Stimulated activated CD8-positive, alpha-beta memory T cell treated with anti-CD3 and anti-CD28 coated beads, Interleukin-12 subunit alpha, Interleukin-12 subunit beta, amount 100 ng/mL, for 24 hours (primary cell): ENCODE measurements at regions not wholly inside any gene's neighbourhood (a gene's known extent, or its start where the extent isn't known, plus 50 kb on each side); places are given as distances from the start of the nearest gene placed in this dataset.

Experiments used
- DNase-seq: peaks from one replicate; pipeline ENCODE4 v3.0.0-alpha.2; 2020; ENCODE audit errors: extremely low read depth

GRCh38 chr10:78914060-78914378, 154.7 kb upstream of the ZMIZ1 start:
- DNase-seq, result no peak

DNA sequence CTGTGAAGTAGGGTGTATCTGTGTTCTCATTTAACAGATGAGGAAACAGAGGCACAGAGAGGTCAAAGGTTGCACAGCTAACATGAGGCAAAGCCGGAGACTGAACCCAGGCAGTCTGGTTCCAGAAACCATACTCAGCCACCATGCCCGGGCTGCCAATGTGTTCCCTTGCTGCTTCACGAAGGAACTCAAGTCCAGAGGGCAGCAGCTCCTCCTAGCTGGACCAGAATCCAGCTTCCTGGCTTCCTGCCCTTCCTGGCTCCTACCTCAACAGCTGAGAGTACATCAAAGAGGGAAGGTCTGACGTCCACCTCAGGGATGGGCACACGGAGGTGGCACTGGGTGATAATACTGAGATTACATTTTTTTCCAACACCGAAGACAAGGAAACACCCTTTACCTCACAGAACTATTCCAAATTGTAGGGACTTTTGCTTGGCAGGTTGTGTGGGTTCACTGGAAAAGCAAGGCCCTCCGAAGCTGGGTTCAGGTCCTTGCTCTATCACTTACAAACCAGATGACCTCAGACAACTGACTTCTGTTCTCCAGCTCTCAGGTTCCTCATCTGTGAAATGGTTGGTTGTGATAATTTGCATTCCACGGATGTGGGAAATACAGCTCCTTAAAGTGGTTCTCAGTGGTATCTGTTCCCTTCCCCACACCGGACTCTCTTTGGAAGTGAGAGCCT, 154.1 kb upstream of the ZMIZ1 start:
- DNase-seq, result no peak

DNA sequence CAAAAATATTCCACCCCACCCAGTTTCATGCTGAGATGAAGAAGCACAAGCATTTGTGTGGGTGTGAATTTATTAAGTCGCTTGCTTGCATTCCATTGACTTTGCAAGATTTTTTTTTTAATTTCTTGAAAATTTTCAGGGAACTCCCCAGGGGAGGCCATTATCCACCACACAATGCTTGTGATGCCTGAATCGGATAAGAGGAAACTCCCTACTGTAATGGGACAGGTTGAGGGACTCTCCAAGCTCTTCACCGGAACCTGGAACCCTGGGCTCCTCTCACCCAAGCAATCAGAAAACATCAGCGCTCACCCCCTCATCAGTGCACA, 153.6 kb upstream of the ZMIZ1 start:
- DNase-seq, result no peak

GRCh38 chr10:78916227-78916626, 152.5 kb upstream of the ZMIZ1 start:
- DNase-seq, result no peak

DNA sequence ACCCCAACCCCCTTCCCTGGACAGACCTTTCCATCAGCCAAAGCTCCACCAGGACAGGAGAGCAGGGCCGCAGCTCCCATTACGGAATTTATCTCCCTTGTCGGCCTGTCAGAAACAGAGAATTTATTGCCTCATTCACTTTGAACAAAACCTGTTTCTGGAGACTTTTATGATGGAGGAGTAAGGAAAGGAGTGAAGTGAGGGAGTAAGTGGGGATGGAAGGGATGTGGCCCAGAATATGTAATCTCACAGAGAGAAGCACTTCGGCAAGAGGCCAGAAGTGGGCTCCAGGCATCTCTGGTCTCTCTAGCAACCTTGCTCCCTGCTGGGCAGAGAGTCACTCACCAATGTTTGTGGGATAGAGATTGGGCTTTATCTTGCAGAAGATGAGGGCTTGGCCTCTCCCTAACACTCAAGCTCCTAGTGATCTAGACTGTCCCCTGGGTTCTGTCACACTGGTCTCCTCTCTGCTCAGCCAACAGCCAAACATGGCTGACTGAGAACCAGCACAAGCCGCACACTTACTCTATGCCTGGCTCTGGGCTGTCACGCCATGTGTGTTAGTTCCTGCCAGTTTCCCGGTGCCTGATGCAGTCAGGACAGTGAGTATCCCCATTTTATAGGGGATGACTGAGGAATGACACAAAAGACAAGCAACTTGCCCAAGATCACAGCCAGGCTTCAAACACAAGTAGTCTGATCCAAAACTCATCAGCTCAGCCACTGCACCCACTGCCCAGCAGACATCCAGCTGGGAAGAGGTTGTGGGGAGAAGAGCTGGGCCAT, 149.4 kb upstream of the ZMIZ1 start:
- DNase-seq, result no peak

DNA sequence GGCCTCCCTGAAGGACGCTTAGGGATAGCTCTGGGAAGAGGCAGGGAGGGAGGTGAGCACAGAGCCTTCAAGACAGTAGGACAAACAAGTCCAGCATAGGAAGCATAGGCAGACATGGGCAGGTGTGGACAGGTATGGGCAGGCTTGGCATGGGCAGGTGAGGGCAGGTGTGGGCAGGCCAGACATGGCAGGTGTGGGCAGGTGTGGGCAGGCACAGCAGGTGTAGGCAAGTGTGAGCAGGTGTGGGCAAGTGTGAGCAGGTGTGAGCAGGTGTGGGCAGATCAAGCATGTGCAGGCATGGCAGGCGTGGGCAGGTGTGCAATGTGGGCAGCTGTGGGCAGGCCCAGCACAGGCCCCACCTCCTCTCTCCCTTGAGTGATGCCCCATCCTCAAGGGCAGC, 148.8 kb upstream of the ZMIZ1 start:
- DNase-seq, result no peak

DNA sequence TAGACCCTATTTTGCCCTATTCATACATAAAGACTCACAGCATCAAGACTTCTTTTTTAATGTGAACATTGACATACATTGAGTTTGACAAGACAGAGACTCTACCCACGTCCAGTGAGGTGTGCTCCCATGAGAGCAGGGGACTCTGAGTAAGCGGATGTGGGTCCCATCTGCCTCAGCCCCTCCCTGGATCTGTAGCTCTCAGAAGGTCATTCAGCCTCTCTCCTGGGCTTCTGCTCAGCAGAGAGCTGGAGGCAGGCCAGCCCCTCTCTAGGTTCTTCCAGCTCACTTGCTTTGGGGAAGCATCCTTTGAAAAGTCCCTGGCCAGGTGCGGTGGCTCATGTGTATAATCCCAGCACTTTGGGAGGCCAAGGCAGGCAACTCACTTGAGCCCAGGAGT, 146.9 kb upstream of the ZMIZ1 start:
- no peak for DNase-seq

DNA sequence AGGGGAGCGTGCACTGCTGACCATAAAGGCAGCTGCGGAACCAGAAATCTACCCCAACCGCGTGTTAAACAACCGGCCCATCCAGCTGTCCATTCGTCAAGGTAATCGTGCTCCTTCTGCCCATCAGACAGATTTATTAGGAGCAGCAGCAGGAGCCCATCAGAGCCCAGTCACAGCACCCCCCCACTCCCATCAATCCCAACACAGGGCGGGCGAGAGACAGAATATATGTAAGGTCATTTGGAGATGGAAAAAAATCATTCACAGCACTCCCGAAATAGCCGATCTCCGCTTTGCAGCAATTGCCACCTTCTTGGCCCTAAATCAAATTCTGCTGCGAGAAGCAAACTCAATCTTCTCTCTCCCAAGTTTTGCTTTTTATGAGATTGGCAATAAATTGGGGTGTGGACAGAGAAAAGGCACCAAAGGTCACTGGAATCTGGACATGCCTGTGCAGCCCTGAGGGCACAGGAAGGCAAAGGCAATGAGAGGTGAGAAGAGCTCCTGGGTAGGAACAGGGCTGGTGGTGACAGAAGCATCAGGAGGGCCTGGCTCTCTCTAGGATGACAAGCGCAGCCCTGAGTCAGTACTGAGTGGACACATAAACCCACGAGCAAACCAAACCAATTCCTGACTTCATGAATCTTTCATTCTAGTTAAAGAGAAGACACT, 145.0 kb upstream of the ZMIZ1 start:
- DNase-seq, result no peak

DNA sequence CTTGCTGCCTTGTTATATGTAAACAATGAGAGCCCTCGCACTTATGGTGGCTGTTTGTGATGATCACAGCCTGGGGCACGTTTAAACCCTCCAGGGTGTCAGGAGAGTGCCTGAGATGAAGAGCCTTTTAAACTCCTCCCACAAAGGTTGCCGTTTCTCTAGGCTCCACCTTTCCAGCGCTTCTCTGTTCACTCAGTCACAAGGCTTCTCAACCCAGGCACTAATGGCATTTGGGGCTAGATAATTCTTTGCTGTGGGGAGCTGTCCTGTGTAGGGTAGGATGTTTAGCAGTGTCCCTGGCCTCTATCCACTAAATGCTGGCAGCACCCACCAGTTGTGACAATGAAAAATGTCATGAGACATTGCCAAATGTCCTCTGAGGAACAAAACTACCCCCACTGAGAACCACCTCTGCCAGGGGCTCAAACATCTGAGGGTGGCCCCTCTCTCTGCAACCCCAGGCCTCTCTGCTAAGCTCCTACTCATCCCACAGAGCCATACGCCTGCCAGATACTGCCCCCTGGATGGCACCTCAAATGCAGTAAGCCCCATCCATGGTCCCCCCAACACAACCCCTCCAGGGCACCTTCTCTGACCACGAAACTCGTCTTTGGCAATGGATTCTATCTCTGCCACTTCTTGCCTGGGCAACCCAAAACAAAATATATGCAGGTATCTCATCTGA, 144.3 kb upstream of the ZMIZ1 start:
- DNase-seq, result no peak

DNA sequence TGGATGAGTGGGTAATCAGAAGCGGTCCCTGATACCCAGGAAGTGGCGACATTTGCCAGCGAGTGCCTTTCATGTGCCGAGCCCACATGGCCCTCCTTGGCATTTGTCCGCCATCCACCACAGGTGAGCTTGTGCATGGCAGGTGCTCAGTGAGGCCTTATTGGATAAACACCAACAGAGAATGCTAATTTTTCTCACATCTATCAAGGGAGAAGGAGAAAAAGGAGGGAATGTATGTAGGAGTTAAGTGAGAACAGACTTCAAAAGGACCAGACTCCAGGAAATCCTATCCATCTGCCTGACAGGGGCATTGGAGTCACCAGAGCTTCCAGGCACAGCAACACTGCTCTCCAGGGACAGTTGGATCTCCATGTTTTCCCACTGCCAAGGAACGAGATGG, 143.5 kb upstream of the ZMIZ1 start:
- no peak for DNase-seq

DNA sequence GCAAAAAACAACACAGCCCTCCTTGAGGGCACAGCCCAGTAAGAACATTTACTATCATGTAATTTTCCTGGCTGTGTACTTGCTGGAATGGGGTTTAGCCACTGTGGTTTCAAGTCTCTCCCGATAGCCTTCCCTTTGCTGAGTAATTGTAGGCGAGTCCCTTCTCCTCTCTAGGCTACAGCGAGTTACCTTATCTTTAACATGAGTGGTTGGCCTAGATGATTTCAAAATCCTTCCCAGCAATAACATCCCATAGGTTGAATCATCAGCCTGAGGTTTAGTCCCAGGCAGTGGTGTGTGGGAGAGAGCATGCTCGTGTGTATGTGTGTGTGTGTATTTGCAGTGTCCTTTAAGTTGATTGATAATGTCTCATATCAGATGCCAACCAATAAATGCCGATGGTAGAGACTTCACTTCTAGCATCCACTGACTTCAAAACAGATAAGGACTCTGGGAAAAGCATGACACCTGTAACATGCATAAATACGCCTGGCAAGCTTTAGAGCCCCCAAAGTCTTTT, 142.9 kb upstream of the ZMIZ1 start:
- no peak for DNase-seq

DNA sequence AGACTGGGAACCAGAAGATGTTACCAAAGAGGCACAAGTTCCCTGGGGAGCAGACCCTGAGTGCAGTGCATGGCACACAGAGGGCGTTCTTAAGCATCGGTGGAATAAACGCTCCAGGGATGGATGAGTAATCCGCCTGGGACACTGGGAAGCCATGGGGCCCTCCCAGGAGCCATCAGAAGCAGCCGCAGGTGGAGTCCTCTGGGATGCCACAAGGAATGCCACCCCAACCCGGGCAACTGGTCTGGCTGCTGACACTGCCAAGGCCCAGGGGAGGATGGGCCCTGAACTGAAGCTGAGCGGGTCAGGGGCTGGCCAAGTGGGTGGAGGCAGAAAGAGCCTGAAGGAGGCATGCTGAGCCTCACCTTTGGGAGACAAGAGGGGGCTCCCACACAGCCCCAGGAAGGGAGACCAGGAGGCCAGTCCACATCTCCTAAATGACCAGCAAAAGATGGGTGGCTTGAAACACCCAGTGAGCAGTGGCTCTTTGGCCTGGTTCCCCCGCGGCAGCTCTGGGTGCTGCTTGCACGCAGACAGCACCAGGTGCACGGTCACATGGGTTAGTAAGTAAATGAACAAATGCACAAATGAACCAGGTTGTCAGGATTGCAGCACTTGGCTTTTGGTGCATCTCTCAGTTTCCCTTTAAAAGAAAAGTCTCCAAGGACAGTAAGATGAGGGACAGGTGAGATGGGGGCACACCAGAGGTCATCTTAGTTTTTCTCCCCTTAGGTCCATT, 141.3 kb upstream of the ZMIZ1 start:
- DNase-seq, result no peak

- no peak for DNase-seq
These were observed 140.4 kb upstream of the ZMIZ1 start for GRCh38 chr10:78928330-78928729.

GRCh38 chr10:78929541-78929940, 139.2 kb upstream of the ZMIZ1 start:
- no peak for DNase-seq

DNA sequence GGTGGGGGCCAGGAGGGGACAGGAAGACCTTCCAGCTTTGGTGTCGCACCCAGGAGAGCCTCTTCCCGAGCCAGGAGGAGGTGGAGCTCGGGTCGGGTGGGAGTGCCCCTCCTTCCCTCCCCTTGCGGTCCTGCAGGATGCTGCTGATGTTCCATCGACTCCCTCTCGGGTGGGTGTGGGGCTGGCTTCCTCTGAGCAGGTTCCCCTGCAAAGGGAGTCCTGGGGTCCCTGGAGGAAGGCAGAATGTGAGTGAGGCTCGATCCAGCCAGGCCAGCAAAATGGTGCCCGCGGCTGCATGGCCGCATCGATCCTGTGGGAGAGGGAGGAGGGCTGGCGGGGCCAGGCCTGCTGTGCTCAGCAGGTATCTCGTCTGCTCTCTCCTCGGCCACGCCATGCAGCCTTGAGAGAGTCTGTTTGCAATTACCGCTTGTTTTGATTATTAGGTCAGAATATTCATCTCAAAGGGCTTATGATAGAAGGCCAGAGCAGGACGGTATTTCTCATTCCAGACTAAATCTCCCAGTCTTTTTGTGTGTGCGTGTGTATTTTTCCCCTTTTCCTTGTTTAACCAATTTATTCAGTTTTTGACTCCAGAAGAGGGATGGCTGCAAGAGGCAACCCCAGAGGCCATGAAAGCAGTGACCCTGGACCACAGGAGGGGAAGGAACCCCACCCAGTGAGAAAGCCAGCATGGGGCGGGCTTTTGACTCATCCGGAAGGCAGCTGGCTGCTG, 137.3 kb upstream of the ZMIZ1 start:
- no peak for DNase-seq

- DNase-seq, result no peak
These were observed 136.7 kb upstream of the ZMIZ1 start for GRCh38 chr10:78932054-78932386.

- DNase-seq, result no peak
These were observed 135.9 kb upstream of the ZMIZ1 start for GRCh38 chr10:78932861-78933260.

- no peak for DNase-seq
These were observed 134.8 kb upstream of the ZMIZ1 start for GRCh38 chr10:78933828-78934531.

GRCh38 chr10:78934532-78934898, 134.3 kb upstream of the ZMIZ1 start:
- no peak for DNase-seq

- DNase-seq, result no peak
These were observed 133.7 kb upstream of the ZMIZ1 start for GRCh38 chr10:78934994-78935602.
